ENCODE measurements at regions not wholly inside any gene's neighbourhood (a gene's known extent, or its start where the extent isn't known, plus 50 kb on each side); places are given as distances from the start of the nearest gene placed in this dataset.
"Not testable (repeated sequence)": the region's sequence is repeated elsewhere in the genome, so short reads cannot be mapped to it uniquely, and the experiment has no call there.

GRCh38 chr4:124993838-124994237, 281.3 kb upstream of the ANKRD50 start:
- no peak for DNase-seq (ENCODE audit: low read depth)

DNA sequence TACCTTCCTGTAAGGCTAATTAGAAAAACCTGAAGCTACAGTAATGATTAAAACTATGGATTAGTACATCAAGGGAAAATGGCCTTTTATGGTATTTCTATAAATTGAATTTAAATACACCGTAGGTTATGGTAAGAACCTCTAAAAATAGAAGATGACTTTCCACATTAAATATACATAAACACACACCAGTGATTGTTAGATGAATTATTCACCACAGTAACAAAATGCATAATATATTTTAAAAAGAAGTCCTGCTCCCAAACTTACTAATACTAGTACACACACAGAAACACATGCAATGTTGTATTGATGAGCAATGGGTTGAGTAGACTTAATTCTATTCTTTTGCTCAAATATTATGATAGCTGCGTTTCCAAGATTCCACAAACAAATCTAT, 277.9 kb upstream of the ANKRD50 start:
- DNase-seq (ENCODE audit: low read depth): no peak

- no peak for DNase-seq (ENCODE audit: low read depth)
Measured at GRCh38 chr4:124980276-124980752, 267.8 kb upstream of the ANKRD50 start.

- DNase-seq (ENCODE audit: low read depth): not testable (repeated sequence)
Measured at GRCh38 chr4:124978536-124978935, 266.0 kb upstream of the ANKRD50 start.

DNA sequence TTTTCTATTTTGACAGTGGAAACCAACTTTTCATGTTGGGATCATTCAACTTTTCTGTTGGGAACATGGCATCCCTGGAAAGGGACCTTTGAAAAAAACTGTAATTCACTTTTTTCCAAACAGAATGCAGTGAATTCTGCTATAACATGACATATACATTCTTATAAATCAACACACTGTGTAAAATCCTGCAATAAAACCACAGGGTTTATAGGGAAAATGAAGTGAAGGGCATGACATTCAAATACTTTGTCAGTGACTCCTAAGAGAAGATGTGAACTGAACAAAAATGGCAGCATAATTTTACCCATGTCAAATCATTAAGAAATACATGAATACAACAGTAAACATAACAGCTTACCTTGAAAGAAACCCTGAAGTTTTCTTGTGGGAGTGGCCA, 264.5 kb upstream of the ANKRD50 start:
- no peak for DNase-seq (ENCODE audit: low read depth)

DNA sequence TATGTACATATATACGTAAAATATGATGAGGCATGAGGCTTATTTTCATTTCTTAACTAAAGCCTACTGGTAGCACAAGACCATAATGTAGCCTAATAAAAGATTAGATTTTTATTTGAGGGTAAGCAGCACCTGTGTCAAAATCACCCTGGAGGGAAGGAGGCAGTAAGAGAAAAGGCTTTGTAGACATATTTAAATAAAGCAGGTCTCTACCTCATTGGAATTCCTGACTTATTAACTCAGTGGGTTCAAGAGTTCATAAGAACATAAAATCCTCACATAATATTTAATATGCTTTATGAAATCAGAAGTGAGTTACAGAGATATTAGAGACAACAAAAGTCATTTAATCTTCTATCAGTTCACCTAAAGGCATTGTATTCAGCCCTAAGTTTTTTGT, 261.6 kb upstream of the ANKRD50 start:
- DNase-seq (ENCODE audit: low read depth): no peak

DNA sequence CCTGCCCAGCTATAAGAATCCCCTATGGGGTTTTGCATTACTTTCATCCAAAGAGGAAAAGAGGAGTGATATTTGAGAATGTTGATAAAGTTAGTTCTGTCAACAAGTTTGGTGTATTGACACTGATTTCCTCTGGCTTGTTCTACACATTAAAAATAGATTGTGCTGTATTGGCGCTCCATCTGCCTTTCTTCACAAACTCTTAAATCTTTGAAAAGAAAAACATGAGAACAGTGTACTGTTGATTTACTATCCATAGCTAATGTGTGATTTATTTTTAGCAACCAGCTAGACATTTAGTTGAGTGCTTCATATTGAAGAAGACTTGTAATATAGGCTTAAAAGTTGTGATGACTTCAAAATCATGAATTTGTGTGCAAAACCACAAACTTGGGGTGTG, 261.2 kb upstream of the ANKRD50 start:
- no peak for DNase-seq (ENCODE audit: low read depth)

GRCh38 chr4:124970011-124970410, 257.5 kb upstream of the ANKRD50 start:
- no peak for DNase-seq (ENCODE audit: low read depth)

- DNase-seq (ENCODE audit: low read depth): no peak
Measured at GRCh38 chr4:124965497-124965891, 253.0 kb upstream of the ANKRD50 start.

DNA sequence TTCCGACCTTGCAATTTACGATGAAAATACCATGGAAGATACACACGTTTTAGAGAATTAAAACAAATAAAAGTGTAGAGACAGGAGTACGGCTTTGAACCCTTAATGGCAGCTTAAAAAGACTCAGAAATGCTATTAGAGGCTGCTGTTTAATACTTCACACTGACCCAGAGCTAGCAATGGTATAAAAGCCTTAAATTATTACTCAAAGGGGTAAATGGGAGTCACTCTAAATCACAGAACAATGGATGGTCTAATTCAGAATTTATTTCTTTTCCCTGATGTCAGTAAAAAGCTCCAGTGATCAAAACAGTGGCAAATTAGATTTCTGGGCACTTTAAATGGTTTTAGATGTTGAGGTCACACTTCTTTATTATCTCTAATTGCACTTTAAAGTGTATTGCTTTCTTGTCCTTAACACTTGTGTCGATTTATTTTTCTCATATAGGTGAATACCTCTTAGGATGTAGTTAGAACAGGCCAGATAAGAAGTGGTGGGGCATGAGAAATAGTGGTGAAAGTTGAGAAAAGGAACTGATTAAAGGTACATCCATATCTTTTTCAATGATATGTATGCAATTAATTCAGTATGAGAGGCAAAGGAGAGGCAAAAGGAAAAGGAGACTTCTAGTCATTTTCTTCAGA, 252.4 kb upstream of the ANKRD50 start:
- DNase-seq (ENCODE audit: low read depth): no peak

DNA sequence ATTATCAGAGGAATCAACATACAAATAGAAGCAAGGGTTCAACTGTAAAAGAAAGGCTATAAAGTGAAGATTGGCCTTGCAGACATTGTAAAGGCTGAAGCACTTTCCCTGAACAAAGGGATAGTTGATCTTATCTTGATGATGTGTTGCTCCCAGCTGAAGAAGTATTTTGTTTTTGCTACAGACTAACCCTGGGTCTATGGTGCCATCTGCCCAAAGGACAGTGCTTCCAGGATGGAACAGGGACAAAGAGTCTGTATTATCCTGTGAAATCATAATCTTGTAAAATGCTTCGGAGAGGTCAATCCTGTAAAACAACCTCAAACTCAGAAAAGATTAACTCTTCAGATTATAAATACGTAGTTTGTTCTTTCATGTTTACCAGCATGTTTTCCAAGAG, 251.7 kb upstream of the ANKRD50 start:
- DNase-seq (ENCODE audit: low read depth): no peak

DNA sequence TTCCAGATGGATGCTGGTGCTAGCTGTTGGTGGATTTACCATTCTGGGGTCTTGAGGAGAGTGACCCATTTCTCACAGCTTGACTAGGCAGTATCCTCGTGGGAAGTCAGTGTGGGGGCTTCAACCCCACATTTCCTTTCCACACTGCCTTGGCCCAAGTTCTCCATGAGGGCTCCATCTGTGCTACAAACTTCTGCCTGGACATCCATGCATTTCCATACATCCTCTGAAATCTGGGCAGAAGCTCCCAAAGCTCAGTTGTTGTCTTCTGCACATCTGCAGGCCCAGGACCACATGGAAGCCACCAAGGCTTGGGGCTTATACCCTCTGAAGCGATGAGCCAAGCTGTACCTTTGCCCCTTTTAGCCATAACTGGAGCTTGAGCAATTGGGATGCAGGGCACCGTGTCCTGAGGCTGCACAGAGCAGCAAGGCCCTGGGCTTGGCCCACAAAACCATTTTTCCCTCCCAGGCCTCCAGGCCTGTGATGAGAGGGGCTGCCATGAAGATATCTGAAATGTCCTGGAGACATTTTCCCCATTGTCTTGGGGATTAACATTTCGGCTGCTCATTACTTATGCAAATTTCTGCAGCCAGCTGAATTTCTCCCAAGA, 248.7 kb upstream of the ANKRD50 start:
- DNase-seq (ENCODE audit: low read depth): no peak

- no peak for DNase-seq (ENCODE audit: low read depth)
Measured at GRCh38 chr4:124958847-124959246, 246.3 kb upstream of the ANKRD50 start.

DNA sequence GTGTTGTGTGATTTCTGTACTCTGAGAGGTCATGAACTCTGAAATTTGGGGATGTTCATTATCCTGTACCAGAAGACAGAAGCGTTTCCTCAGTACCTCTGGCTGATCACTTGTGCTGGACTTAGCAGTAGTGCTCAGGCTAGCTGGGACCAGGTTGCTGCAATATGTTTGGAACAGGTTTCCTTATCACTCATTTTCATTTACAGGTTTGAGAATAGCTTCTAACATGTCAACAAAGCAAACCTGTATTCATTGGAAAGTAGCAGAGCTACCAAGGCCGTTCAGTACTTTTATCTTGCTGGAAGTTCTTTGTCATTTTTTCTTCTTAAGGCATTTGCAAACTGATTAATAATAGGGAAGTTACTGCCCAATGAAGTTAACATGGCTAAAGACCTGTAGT, 242.9 kb upstream of the ANKRD50 start:
- DNase-seq (ENCODE audit: low read depth): no peak

DNA sequence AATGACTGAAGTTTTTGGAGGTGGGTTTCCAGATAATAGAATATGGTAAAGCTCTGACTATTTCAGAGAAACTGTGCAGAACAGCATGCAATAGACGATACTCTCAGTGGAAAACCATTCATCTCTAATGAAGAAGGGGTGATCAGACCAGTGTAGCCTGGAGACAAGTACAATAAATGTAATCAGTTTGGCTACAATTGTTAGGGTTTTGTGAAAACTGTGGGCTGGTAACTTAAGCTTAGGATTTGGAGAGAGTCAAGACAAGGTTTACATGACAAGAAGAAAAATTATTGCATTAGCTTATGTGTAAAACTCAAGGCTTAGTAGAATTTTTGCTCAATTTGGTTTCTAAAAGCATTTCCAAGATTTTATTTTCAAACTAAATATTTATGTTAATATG, 241.5 kb upstream of the ANKRD50 start:
- no peak for DNase-seq (ENCODE audit: low read depth)

DNA sequence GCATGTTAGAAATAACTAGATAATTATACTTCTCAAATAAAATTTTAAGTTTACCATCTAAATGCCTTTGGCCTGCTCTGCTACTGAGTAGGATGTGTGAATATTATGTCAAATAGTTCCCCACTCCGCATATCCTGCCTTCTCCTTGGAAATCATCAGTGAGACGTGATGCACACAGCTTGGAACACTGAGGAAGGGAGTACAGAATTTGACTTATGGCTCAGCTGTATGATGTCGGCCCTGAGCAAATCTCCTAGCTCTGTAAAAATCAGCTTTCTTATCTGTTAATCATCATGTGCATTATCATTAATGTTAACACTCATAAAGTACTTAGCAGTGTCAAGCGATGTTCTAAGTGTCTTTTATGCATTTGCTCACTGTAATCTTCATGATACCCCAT, 241.0 kb upstream of the ANKRD50 start:
- no peak for DNase-seq (ENCODE audit: low read depth)

GRCh38 chr4:124953061-124953460, 240.5 kb upstream of the ANKRD50 start:
- no peak for DNase-seq (ENCODE audit: low read depth)

- DNase-seq (ENCODE audit: low read depth): no peak
Measured at GRCh38 chr4:124952601-124953000, 240.1 kb upstream of the ANKRD50 start.

- DNase-seq (ENCODE audit: low read depth): no peak
Measured at GRCh38 chr4:124948976-124949597, 236.6 kb upstream of the ANKRD50 start.

DNA sequence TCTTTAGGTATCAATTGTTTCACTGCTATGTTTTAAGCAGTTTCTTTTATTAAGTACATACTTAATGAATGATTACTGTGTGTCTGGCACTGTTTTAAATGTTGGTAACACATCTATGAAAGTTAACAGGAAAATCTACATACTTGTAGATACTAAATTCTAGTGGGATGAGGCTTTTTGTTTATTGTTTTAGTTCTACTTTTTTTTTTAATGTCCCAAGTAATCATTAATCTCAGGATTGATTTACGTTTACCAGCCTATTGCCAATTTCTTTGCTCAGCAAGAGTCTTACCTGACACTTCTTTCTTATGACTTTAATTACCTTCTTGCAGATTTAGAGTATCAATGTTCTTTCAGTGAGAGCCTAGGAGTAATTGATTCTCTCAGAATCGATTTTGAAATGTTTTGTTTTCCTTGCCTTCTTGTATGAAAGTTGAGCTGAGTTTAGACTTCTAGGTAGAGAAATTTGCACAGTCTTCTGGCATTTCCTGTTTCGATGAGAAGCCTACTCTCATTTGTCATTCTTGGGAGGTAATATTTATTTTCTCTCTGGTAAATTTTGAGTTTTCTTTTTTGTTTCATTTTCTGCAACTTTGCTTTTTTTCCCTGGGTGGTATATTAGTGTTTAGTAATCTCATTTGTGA, 235.2 kb upstream of the ANKRD50 start:
- DNase-seq (ENCODE audit: low read depth): no peak

- DNase-seq (ENCODE audit: low read depth): no peak
Measured at GRCh38 chr4:124946696-124947095, 234.2 kb upstream of the ANKRD50 start.

DNA sequence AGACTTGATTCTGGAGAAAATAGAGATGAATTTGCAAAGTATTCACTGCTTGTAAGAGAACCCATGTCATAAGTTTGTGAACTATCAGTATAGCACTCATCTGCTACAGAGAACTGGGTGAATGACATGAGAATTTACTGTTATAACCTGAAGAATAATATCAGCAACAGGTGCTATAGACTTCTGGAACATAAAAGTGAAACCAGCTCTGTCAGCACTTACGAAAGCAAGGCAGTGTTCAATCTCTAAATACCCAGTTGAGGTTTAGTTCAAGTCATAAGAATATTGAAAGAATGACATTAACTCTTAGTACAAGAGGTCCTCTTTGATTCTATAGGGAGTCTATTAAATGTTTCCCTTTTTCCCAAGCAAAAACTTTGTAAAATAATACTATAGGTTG, 232.9 kb upstream of the ANKRD50 start:
- no peak for DNase-seq (ENCODE audit: low read depth)

DNA sequence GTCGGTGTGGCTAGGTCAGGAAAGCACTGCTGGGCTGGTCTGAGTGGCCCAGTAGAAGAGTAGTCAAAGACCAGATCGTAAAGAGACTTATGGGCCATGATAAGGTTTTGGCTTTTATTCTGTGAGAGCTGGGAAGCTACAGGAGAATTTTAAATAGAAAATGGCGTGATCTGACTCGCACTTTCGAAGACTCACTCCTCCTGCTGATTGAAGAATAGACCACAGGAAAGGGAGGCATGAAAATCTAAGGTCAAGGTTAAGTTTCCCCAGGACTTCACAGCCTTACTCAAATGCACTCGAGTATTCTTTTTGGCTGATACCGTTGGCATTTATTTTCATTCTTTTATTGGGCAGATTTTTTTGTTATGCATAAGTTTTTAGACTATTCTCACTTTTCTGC, 231.4 kb upstream of the ANKRD50 start:
- no peak for DNase-seq (ENCODE audit: low read depth)
